Fibroblast of upper back skin (primary cell): ENCODE measurements at regions not wholly inside any gene's neighbourhood (a gene's known extent, or its start where the extent isn't known, plus 50 kb on each side); places are given as distances from the start of the nearest gene placed in this dataset.

Experiments used
- DNase-seq: peaks from one replicate; pipeline ENCODE4 v3.0.0-alpha.2; 2013

- DNase-seq: no peak
These were observed 54.0 kb upstream of the TOP3B start for GRCh38 chr22:22036588-22036987.

GRCh38 chr22:22035771-22036314, 53.3 kb upstream of the TOP3B start:
- DNase-seq: no peak

GRCh38 chr22:22035203-22035602, 52.6 kb upstream of the TOP3B start:
- DNase-seq: no peak

- DNase-seq: no peak
These were observed 52.0 kb upstream of the TOP3B start for GRCh38 chr22:22034469-22035132.

GRCh38 chr22:22033803-22034468, 51.3 kb upstream of the TOP3B start:
- DNase-seq: no peak

- DNase-seq: no peak
These were observed 50.6 kb upstream of the TOP3B start for GRCh38 chr22:22032906-22033802.

GRCh38 chr22:22032099-22032905, 49.7 kb upstream of the TOP3B start:
- no peak for DNase-seq
